OCI-LY7 (cell line): ENCODE measurements at regions not wholly inside any gene's neighbourhood (a gene's known extent, or its start where the extent isn't known, plus 50 kb on each side); places are given as distances from the start of the nearest gene placed in this dataset.

Experiments used
- EZH2phosphoT487 ChIP-seq: fragments of 200-600 bp; sonication (generic); IDR thresholded peaks from 2 replicates; pipeline ENCODE4 v1.6.1; 2018; ENCODE audit warnings: low read depth, borderline replicate concordance, mild to moderate bottlenecking, mixed run types, antibody characterized with exemption, low read length, moderate library complexity, mixed read lengths
- TF ChIP-seq, protein P1 (sequence below): fragments of 200-600 bp; sonication (generic); conservative IDR thresholded peaks from 2 replicates; pipeline ENCODE4 v1.5.1; 2014; ENCODE audit warnings: mild to moderate bottlenecking, antibody characterized with exemption, low read length, moderate library complexity, mixed read lengths

DNA sequence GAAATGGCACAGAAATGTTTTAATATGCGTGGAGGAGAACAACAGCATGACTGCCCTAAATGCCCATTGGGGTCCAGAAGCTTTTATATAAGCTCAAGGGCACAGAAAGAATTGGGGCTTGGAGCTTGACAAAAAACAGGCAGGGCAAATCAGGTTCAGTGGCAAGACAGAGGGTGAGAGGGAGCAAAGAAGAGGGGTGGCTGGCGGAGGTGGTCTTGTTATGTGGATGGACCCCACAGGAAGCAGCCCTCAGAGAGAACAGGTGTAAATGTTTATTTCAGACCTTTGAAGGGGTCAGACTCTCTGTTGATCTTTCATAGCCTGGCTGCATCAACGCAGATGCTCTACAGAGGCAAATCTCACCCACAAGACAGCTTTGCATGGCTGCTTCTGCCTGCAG is 213.1 kb upstream of the B3GAT1 start:
- TF ChIP-seq, protein P1, sequence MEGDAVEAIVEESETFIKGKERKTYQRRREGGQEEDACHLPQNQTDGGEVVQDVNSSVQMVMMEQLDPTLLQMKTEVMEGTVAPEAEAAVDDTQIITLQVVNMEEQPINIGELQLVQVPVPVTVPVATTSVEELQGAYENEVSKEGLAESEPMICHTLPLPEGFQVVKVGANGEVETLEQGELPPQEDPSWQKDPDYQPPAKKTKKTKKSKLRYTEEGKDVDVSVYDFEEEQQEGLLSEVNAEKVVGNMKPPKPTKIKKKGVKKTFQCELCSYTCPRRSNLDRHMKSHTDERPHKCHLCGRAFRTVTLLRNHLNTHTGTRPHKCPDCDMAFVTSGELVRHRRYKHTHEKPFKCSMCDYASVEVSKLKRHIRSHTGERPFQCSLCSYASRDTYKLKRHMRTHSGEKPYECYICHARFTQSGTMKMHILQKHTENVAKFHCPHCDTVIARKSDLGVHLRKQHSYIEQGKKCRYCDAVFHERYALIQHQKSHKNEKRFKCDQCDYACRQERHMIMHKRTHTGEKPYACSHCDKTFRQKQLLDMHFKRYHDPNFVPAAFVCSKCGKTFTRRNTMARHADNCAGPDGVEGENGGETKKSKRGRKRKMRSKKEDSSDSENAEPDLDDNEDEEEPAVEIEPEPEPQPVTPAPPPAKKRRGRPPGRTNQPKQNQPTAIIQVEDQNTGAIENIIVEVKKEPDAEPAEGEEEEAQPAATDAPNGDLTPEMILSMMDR, result no peak
- TF ChIP-seq EZH2phosphoT487, result no peak
